ENCODE measurements at regions not wholly inside any gene's neighbourhood (a gene's known extent, or its start where the extent isn't known, plus 50 kb on each side); places are given as distances from the start of the nearest gene placed in this dataset.

DNA sequence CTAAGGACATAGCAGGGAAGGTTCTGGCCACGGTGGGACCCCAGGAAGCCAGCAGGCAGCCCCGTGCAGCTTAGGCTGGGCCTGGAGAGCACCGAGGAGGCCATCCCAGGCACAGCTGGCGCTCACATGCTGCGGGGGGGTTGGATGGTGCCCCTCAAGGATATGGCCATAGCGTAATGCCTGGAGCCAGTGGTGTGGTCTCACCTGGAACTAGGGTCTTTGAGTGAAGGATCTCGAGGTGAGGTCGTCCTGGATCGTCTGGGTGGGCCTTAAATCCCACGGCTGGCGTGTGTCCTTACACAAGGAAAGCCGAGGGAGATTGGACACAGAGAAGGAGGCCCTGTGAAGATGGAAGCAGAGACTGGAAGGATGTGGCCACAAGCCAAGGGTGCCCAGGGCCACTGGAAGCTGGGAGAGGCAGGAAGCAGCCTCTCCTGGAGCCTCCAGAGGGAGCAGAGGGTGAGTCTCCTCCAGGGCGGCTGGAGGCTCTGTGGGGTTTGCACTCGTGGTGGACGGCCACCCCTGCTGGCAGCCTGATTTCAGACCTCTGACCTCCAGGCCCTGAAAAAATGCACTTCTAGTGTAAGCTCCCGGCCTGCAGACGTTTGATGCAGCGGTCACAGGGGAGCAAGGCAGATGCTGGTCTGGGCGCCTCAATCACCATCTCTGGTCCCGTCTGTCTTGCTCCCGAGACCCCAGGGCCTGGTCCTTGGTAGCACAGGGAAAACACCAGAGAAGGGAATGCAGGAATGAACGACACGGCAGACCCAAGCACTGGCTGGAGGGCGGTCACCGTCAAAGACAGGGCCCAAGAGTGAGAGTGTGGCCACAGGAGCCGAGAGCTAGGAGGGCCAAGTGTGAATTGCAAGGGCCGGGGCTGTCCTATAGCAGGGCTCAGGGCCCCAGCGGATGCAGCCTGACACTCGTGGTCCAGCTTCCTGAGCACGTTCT lies 218.6 kb downstream of the KIF26A start:
- TF ChIP-seq, protein P1, sequence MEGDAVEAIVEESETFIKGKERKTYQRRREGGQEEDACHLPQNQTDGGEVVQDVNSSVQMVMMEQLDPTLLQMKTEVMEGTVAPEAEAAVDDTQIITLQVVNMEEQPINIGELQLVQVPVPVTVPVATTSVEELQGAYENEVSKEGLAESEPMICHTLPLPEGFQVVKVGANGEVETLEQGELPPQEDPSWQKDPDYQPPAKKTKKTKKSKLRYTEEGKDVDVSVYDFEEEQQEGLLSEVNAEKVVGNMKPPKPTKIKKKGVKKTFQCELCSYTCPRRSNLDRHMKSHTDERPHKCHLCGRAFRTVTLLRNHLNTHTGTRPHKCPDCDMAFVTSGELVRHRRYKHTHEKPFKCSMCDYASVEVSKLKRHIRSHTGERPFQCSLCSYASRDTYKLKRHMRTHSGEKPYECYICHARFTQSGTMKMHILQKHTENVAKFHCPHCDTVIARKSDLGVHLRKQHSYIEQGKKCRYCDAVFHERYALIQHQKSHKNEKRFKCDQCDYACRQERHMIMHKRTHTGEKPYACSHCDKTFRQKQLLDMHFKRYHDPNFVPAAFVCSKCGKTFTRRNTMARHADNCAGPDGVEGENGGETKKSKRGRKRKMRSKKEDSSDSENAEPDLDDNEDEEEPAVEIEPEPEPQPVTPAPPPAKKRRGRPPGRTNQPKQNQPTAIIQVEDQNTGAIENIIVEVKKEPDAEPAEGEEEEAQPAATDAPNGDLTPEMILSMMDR (IDR thresholded peaks at IDR 0.05) = no peak
- no peak for TF ChIP-seq ZFX (IDR thresholded peaks at IDR 0.05; ENCODE audit: borderline replicate concordance)
- H3K27ac ChIP-seq = no peak overlapping the region

DNA sequence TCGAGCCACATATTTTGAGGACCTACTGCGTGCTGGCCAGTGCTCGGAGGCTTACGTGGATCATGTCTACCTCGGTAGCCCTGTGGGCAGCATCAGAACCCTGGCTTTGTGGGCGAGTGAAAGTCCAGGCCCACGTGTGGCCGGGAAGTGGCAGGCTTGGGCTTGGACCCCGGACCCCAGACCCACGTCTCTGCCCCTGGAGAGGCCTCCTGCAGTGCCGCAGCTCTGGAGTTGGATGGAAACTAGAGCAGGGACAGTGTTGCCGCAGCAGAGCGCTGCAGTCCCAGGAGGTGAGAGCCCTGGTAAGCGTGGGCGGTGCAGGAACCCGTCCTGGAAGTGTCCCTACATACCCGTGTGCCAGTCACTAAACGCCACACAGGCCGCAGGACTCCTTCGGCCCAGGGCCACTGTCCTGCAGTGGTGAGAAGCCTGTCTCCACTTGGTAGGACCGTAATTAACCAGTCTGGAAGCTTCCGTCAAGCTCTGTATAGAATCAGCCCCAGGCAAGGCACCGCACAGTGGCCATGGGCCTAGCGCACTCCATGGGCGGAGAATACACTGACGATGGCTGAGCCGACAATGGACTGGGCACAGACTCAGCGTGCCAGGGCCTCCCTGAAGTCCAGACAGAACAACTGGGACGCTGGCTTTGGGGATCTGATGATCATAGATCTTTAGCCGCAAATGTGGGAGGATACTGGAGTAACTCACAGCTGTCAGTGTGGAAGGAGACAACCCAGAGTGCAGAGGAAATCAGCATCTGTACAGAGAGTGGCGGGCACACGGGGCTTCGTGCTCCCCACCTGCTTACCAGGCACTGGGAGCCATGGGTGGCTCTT lies 219.5 kb downstream of the KIF26A start:
- TF ChIP-seq, protein P1 (IDR thresholded peaks at IDR 0.05) = no peak
- no peak for TF ChIP-seq ZFX (IDR thresholded peaks at IDR 0.05; ENCODE audit: borderline replicate concordance)
- no peak overlapping the region for H3K27ac ChIP-seq

DNA sequence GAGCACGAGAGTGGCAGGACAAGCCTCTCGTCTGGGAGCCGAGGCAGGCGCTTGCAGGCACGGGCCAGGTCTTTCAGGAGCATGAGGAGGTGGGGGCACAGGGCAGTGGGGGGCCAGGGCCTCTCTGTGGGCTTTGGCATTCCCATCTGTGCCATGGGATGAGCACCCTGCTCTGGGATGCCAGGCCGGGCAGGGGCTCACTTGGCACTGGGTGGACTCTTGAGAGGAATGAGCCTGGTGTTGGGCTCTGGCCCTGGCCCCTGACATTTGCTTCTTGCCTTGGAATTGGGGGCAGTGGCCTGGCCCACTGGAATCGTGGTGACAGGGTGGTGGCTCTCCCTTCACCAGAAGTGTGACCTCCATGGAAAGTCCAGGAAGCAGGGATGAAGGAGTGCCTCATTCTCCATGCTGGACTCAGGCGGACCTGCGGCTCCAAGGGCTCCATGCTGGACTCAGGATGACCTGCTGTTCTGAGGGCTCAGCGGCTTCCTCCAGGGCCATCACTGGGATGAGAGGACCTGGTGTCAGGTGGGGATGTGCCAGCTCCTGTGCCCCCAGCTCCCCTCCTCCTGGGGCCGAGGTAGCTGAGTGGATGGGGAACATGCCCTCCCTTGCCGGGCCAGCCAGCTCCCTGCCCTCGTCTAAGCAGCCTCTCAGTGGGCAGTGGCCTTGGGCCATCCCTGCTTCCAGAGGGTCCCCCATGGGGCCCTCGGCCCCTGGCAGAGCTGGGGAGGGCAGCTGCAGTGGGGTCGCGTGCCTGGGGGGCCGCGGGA lies 220.3 kb downstream of the KIF26A start:
- no peak overlapping the region for H3K27ac ChIP-seq
- TF ChIP-seq, protein P1 (IDR thresholded peaks at IDR 0.05) = no peak
- no peak for TF ChIP-seq ZFX (IDR thresholded peaks at IDR 0.05; ENCODE audit: borderline replicate concordance)

DNA sequence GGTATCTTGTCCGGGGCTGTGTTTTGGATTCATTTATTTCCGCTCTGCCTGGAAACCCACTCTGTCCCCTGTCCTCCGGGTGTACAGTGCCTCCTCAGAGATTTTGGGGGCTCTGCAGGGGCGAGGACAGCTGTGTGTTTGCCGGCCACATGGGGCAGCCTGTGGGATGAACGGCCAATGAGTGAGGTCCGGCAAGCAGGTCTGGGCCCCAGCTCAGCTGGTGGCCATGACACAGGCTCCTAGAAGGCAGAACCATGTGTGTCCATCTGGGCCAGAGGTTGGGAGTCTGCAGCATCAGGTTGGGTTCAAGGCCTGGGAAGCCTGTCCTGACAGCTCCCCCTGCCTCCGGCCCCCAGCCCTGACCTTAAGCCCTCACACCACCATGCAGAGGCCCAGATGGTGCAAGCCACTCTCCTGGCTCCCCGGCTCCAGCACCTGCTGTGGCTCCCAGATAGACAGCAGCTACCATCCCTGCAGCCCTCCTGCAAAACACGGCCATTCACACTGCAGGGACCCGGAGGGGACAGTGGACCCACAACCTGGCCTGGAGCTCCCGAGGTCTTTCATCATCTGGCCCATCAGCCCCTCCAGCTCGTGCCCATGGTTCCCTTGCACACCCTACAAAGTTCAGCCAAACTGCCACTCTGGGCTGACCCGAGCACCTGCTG lies 220.1 kb upstream of the C14orf180 start:
- TF ChIP-seq ZFX (IDR thresholded peaks at IDR 0.05; ENCODE audit: borderline replicate concordance) = no peak
- TF ChIP-seq, protein P1 (IDR thresholded peaks at IDR 0.05) = no peak
- H3K27ac ChIP-seq = no peak overlapping the region

DNA sequence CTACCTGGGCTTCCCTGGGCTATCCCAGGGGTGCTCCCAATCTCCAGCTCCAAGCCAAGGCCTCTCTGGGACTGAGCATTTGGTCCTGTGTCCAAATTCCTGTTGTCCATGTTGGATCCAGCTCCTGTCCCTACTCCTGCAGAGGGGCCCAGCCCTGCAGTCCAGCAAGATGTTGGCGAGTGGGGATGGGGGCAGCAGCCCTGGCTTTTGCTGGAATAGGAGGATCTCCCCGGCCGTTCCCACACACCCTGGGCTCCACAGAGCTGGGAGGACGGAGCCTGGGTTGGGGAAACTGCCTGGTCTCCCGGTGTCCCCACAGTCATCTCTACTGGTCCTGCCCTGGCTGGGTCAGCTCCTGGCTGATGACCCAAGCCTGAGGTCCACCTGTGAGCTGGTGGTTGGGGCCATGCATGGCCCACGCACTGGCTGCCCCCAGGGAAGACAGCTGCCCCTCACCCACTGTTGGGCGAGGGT lies 219.6 kb upstream of the C14orf180 start:
- no peak overlapping the region for H3K27ac ChIP-seq
- TF ChIP-seq, protein P1 (IDR thresholded peaks at IDR 0.05) = no peak
- TF ChIP-seq ZFX (IDR thresholded peaks at IDR 0.05; ENCODE audit: borderline replicate concordance) = no peak

DNA sequence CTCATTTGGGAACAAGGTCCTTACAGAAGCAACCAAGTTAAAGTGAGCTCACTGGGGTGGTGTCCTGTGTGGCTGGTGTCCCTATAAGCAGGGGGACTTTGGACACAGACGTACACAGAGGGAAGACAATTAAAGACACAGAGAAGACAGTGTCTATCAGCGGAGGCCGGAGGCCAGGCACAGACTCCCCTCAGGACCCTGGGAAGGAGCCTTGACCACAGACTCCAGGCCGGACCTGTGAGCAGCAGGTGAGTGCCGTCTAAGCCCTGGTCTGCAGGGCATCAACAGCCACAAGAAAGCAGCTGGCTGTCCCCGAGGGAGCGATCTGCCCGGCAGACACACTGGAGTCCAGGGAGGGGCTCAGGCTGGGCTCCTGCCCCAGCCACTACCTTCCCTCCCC lies 219.1 kb upstream of the C14orf180 start:
- no peak overlapping the region for H3K27ac ChIP-seq
- TF ChIP-seq, protein P1 (IDR thresholded peaks at IDR 0.05) = no peak
- no peak for TF ChIP-seq ZFX (IDR thresholded peaks at IDR 0.05; ENCODE audit: borderline replicate concordance)

Measured in 22Rv1 (cell line).